ENCODE measurements at regions not wholly inside any gene's neighbourhood (a gene's known extent, or its start where the extent isn't known, plus 50 kb on each side); places are given as distances from the start of the nearest gene placed in this dataset.

DNA sequence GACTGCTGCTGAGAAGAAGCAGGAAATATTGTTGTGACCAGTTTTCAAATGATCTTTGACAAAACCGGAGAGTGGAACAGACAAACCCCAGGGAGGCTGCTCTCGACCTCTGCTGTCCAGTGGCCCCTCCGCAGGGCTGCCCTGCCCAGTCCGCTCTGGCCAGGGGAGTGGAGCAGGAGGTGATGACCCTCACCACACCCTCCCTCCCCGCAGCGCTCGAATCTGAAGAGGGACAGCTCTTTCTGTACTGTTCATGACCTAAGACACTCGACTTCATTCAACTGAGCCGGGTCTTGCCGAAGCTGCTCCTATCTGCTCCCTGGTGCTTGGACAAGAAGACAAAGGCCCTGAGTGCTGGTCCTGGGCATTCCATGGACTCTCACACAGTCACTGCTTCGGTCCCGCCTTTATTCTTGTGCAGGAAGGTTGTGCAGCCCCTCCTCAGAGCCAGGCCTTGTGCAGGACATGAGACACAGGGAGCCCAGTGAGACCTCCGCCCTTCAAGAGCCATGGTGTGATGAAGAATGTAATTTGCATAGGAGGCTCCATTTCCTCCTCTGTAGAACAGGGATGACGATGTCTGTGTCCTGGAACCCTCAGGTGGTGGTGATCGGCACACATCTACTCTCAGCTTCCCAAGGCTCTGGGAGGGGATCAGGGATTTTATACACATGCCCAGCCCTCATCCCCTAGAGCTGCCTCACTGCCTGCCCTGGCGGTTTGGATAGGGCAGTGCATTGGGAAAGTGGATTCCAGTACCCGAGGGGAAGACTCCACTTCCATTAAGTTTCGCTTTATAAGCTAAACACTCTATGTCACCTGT lies 97.1 kb upstream of the PRR20G start:
- no peaks in the 10 kb centered on the region for H3K27me3 ChIP-seq
- TF ChIP-seq, protein P1, sequence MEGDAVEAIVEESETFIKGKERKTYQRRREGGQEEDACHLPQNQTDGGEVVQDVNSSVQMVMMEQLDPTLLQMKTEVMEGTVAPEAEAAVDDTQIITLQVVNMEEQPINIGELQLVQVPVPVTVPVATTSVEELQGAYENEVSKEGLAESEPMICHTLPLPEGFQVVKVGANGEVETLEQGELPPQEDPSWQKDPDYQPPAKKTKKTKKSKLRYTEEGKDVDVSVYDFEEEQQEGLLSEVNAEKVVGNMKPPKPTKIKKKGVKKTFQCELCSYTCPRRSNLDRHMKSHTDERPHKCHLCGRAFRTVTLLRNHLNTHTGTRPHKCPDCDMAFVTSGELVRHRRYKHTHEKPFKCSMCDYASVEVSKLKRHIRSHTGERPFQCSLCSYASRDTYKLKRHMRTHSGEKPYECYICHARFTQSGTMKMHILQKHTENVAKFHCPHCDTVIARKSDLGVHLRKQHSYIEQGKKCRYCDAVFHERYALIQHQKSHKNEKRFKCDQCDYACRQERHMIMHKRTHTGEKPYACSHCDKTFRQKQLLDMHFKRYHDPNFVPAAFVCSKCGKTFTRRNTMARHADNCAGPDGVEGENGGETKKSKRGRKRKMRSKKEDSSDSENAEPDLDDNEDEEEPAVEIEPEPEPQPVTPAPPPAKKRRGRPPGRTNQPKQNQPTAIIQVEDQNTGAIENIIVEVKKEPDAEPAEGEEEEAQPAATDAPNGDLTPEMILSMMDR (IDR thresholded peaks at IDR 0.05), result no peak
- no peak for TF ChIP-seq POLR2A (IDR thresholded peaks at IDR 0.05)
- no peak overlapping the region for H3K4me3 ChIP-seq
- H3K9me3 ChIP-seq, result no peaks in the 10 kb centered on the region
- intact Hi-C loops (cut with DNase I; ENCODE audit: low total_unique reads), result no loop called here
- H3K27ac ChIP-seq, result no peak overlapping the region
- H3K36me3 ChIP-seq (ENCODE audit: low read depth, missing control alignments), result no peaks in the 10 kb centered on the region
- WGBS, 2 donors, result 66 to 74% methylated on average over 17 to 18 of the region's 18 CpGs
- H3K4me1 ChIP-seq, result no peaks in the 10 kb centered on the region
- no peak for DNase-seq

DNA sequence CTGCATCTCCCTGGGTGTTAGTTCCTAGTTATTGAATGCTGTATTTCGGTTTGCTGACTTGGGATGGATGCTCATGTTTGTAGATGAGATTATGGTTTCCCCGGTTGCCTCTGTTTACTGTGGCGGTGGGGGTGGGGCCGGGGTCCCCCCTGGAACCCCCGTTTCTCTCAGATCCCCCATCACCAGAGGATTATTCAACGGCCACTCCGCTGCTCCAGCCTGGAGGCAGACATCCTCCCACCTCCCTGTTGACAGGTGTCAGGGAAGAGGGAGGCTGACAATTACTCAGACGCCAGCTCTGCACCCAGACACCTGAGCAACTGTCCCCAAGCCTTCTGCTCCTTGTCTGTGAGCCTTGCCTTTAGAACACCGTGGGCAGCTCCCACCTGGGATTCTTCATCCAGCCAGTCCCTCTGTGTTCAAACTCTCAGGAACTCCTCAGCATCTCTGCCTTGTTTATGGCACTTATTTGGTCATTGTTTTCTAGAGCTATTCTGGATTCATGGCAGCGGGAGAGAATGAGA lies 95.9 kb upstream of the PRR20G start:
- Histone ChIP-seq H3K9me3 (no peaks in the 10 kb centered on the region), H3K4me3 (no peak overlapping the region), H3K36me3 (ENCODE audit: low read depth, missing control alignments) (no peaks in the 10 kb centered on the region), H3K27ac (no peak overlapping the region), H3K4me1 (no peaks in the 10 kb centered on the region), H3K27me3 (no peaks in the 10 kb centered on the region)
- no peak for DNase-seq
- WGBS, 2 donors, result 60 to 61% methylated on average over 10 of the region's 10 CpGs
- TF ChIP-seq POLR2A (IDR thresholded peaks at IDR 0.05), result no peak
- TF ChIP-seq, protein P1 (IDR thresholded peaks at IDR 0.05), result no peak
- intact Hi-C loops (cut with DNase I; ENCODE audit: low total_unique reads), result no loop called here

DNA sequence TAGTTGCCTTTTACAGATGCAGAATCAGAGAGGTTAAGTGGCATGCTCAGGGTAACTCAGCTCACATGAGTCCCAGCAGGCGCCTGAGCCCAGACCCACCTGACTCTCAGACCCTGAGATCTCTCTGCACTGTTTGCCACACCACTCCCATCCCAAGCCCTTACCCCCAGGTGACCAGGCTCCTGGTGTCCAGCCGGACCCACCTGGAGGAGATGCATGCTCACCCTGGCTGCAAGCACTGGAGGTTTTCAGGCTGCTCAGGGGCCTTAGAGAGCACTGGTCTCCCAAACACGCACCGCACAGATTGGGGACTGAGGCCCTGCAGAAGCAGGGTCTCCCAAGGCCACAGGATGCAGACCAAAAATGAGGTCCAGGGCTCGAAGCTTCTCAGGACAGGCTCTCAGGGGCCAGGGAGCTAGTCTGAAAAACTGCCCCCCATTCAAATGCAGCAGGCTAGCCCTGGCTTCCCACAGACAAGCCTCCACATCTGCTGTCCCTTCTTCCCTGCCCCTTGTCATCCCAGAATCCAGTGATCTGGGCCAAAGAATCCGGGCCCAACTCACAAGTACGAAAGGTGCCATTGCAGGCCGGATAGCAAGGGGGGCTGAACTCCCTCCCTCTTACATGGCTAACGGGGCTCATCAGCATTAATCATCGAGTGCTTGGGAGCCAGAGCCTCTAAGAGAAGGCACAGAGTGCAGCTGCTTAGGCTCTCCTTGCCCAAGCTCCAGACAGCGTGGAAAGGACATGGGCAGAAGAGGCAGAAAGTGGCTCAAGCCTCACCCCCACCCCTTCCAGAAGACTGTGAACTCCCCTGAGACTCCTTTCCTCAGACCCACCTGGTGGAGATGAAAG lies 90.2 kb upstream of the PRR20G start:
- TF ChIP-seq, protein P1 (IDR thresholded peaks at IDR 0.05), result no peak
- TF ChIP-seq POLR2A (IDR thresholded peaks at IDR 0.05), result no peak
- H3K9me3 ChIP-seq, result no peaks in the 10 kb centered on the region
- H3K27me3 ChIP-seq, result no peaks in the 10 kb centered on the region
- DNase-seq, result no peak
- no peak overlapping the region for H3K27ac ChIP-seq
- no peaks in the 10 kb centered on the region for H3K4me1 ChIP-seq
- no peak overlapping the region for H3K4me3 ChIP-seq
- no peaks in the 10 kb centered on the region for H3K36me3 ChIP-seq (ENCODE audit: low read depth, missing control alignments)
- 56 to 71% methylated on average over 6 to 11 of the region's 11 CpGs for WGBS, 2 donors
- intact Hi-C loops (cut with DNase I; ENCODE audit: low total_unique reads), result no loop called here

DNA sequence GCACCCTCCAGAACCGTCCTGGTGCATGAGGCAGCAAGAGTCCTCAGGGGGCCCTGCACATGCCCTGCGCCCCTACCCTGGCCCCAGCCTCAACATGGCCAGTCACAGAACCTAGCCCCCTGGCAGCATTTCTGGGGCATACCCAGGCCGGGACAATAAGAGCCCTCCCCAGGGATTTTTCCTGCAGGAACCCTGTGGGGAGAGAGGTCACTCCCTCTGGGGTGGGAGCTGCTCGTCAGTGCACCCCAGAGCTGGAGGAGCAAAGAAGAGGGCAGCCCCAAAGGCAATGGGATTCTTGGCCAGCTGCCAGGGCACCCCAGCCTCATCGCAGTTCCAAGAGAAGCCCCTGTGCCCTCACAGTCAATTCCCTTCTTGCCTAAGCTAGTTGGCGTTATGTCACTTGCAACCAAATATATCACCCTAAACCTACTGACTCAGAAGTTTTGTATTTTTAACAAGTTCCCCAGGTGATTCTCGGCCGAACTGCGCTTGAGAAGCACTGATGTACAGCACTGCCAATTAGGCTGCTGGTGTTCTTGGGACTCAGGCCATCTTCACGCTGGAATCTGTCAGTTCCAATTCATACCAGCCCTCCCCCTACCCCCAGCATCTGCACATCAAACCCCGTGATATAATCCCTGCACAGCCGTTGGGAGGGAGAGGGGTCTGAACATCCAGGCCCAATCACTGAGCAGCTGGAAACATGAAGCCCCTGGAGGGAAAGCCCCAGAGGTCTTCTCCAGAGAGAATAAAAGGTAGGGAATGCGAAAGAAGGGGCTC lies 87.5 kb upstream of the PRR20G start:
- Histone ChIP-seq H3K9me3 (no peaks in the 10 kb centered on the region), H3K36me3 (ENCODE audit: low read depth, missing control alignments) (no peaks in the 10 kb centered on the region), H3K4me1 (no peaks in the 10 kb centered on the region), H3K4me3 (no peak overlapping the region), H3K27me3 (no peaks in the 10 kb centered on the region), H3K27ac (no peak overlapping the region)
- no peak for DNase-seq
- 82 to 84% methylated on average over 10 to 13 of the region's 13 CpGs for WGBS, 2 donors
- TF ChIP-seq, protein P1 (IDR thresholded peaks at IDR 0.05), result no peak
- TF ChIP-seq POLR2A (IDR thresholded peaks at IDR 0.05), result no peak
- intact Hi-C loops (cut with DNase I; ENCODE audit: low total_unique reads), result no loop called here

Data from testis (tissue), 2 donors.